GM12878 (cell line): ENCODE measurements at regions not wholly inside any gene's neighbourhood (a gene's known extent, or its start where the extent isn't known, plus 50 kb on each side); places are given as distances from the start of the nearest gene placed in this dataset.

Experiments used
- ATAC-seq: fragments of 200-7000 bp; cut with Tn5 transposase; 3 replicates; pipeline ENCODE4 v1.9.1; 2020; ENCODE audit warnings: mild to moderate bottlenecking, moderate library complexity
- BruUV-seq: library from RNA; stranded (reverse); fragments of 400-500 nt; replicated peaks from 2 replicates; lab custom pipeline; 2021; lab: Mats Ljungman, UMichigan
- CTCF ChIA-PET: fragments of 300-600 bp; sonication (Branson Sonifier 250); formaldehyde crosslinking; extraction: SDS; loops from one replicate; lab custom pipeline; 2021; ENCODE audit warnings: inconsistent platforms; lab: Yijun Ruan, JAX
- POLR2A ChIA-PET: fragments of 350-600 bp; formaldehyde crosslinking; extraction: SDS; loops from one replicate; lab custom pipeline; 2021; ENCODE audit warnings: inconsistent platforms; lab: Charles Lee
- RAD21 ChIA-PET: fragments of 300-600 bp; sonication (Branson Sonifier 250); formaldehyde crosslinking; loops from one replicate; lab custom pipeline; 2023; ENCODE audit warnings: antibody characterized with exemption; ENCODE audit not compliant: unreplicated experiment; lab: Charles Lee
- SMC1A ChIA-PET: fragments of 300-600 bp; sonication (Branson Sonifier 250); formaldehyde crosslinking; loops from one replicate; lab custom pipeline; 2023; ENCODE audit not compliant: unreplicated experiment, uncharacterized antibody; lab: Charles Lee
- DNase-seq: peaks from one replicate; pipeline ENCODE4 v3.0.0-alpha.2; 2011; ENCODE audit warnings: low read depth, low spot score
- FAIRE-seq: peaks from 3 replicates; lab custom pipeline; 2011; peaks lifted over from hg19 to GRCh38; lab: Jason Lieb, UNC
- H2AFZ ChIP-seq: 2 replicates; pipeline ENCODE4 v1.6.0; 2011; ENCODE audit warnings: low read depth, low read length, control low read depth; ENCODE audit not compliant: control insufficient read depth
- H3K27ac ChIP-seq: 2 replicates; pipeline ENCODE4 v1.5.1; 2011; ENCODE audit warnings: control low read depth; ENCODE audit not compliant: control insufficient read depth, insufficient read depth
- H3K27me3 ChIP-seq, 2 experiments: replicated peaks in 1 of 2; 2 replicates each; pipeline versions ENCODE4 v1.6.0 to v1.6.1; 2011; ENCODE audit warnings: low read length in 1 of 2; ENCODE audit not compliant: control insufficient read depth in 2 of 2, insufficient read depth in 2 of 2
- H3K36me3 ChIP-seq, 2 experiments: 2 replicates each; pipeline ENCODE4 v1.5.1; 2011; ENCODE audit warnings: low read length in 1 of 2; ENCODE audit not compliant: control insufficient read depth in 2 of 2, insufficient read depth in 2 of 2
- H3K4me1 ChIP-seq: 2 replicates; pipeline ENCODE4 v1.6.1; 2011; ENCODE audit warnings: mild to moderate bottlenecking, low read length, moderate library complexity, mixed read lengths; ENCODE audit not compliant: control insufficient read depth, insufficient read depth
- H3K4me2 ChIP-seq: 2 replicates; pipeline ENCODE4 v1.6.0; 2011; ENCODE audit warnings: control low read depth; ENCODE audit not compliant: control insufficient read depth, insufficient read depth
- H3K4me3 ChIP-seq: fragments of 200-600 bp; sonication (generic); 2 replicates; pipeline ENCODE4 v1.5.1; 2016
- H3K79me2 ChIP-seq: 2 replicates; pipeline ENCODE4 v1.6.0; 2011; ENCODE audit warnings: low read length; ENCODE audit not compliant: control insufficient read depth, insufficient read depth
- H3K9ac ChIP-seq: 2 replicates; pipeline ENCODE4 v1.8.0; 2011; ENCODE audit warnings: low read length, control low read depth, mixed read lengths; ENCODE audit not compliant: control insufficient read depth, insufficient read depth
- H3K9me3 ChIP-seq: replicated peaks from 3 replicates; pipeline ENCODE4 v1.5.1; 2011; ENCODE audit warnings: mild to moderate bottlenecking, low read length; ENCODE audit not compliant: control insufficient read depth, insufficient read depth
- H4K20me1 ChIP-seq: 2 replicates; pipeline ENCODE4 v1.6.0; 2011; ENCODE audit not compliant: control insufficient read depth, insufficient read depth
- CREB1 ChIP-seq: IDR thresholded peaks from 2 replicates; pipeline ENCODE4 v1.6.1; 2012; ENCODE audit warnings: low read depth, mild to moderate bottlenecking, inconsistent platforms
- POLR2AphosphoS5 ChIP-seq: IDR thresholded peaks from 2 replicates; pipeline ENCODE4 v1.6.1; 2011; ENCODE audit warnings: mild to moderate bottlenecking, low read length, inconsistent platforms
- RCOR1 ChIP-seq: conservative IDR thresholded peaks from 2 replicates; pipeline ENCODE4 v1.6.1; 2012; ENCODE audit warnings: low read depth, low read length, improper control_type of control experiment
- TAF1 ChIP-seq: IDR thresholded peaks from 2 replicates; pipeline ENCODE4 v1.6.1; 2011; ENCODE audit warnings: mild to moderate bottlenecking, low read depth, low read length, borderline replicate concordance
- TCF12 ChIP-seq: IDR thresholded peaks from 2 replicates; pipeline ENCODE4 v1.6.1; 2011; ENCODE audit warnings: low read depth, mild to moderate bottlenecking, low read length
- TCF7 ChIP-seq: IDR thresholded peaks from 2 replicates; pipeline ENCODE4 v1.6.1; 2014; ENCODE audit warnings: antibody characterized with exemption, borderline replicate concordance
- WGBS: methylation state at CpG from one replicate; pipeline ENCODE4 v1.1.6; 2016; ENCODE audit warnings: low lambda C conversion rate; ENCODE audit not compliant: insufficient replicate concordance, insufficient coverage; ENCODE audit errors: missing lambda C conversion rate; 5-methylcytosine and 5-hydroxymethylcytosine counted together
- in situ Hi-C: fragments of 300-500 bp; cut with MboI; formaldehyde crosslinking; loops from 9 replicates; pipeline ENCODE4 v1.14.3; 2018; ENCODE audit warnings: mixed read lengths
- intact Hi-C: fragments of 100-400 bp; cut with micrococcal nuclease; formaldehyde crosslinking; loops from one replicate; pipeline ENCODE4 v1.14.2; 2022; ENCODE audit not compliant: unreplicated experiment

DNA sequence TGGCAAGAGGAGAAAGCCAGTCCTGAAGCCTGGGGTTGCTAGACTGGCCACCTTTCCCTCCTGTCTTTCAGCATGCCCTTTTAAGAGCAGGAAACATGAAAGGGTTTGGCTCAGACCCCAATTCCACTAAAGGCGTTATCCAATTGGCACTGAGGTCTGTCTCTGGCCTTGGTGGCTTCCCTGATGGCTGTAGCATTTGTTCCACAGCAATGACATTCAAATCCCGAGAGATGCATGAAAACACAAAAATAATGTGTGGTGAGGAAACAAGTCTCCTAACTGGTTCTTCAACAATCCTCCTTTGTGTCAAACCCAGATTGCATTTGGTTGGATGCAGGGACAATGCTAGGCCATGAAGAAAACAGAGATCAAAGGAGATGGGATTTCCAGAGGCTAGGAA lies 56.5 kb upstream of the ADTRP start:
- Histone ChIP-seq H2AFZ (peak overlapping the region; percentile 9), H4K20me1 (no peaks in the 10 kb centered on the region), H3K27ac (peak overlapping the region; percentile 95), H3K4me1 (peaks cover 35% of the 10 kb centered on the region), H3K79me2 (no peaks in the 10 kb centered on the region), H3K4me3 (no peak overlapping the region), H3K36me3 (no peaks in the 10 kb centered on the region), H3K9me3 (peaks cover 29% of the 10 kb centered on the region), H3K27me3 (no peaks in the 10 kb centered on the region), H3K4me2 (0 out of 2 replicates have a peak overlapping the region, but pooled peaks have one; percentile 23), H3K9ac (peak overlapping the region; percentile 16)
- no peak for FAIRE-seq
- DNase-seq, result no peak
- CTCF ChIA-PET, result interaction anchor here (0.6 to 2.7 kb wide), 9 partner anchors 9 to 121 kb away, joined by 3 to 8 read pairs (median 4); no protein-coding TSS in a partner anchor
- RAD21 ChIA-PET, result interaction anchor here (0.7 to 5.8 kb wide), 18 partner anchors 10 to 454 kb away, joined by 3 to 47 read pairs (median 5); no protein-coding TSS in a partner anchor
- BruUV-seq, result no TSS peak
- TF ChIP-seq TCF12, result no peak
- TF ChIP-seq POLR2AphosphoS5, result peak; percentile 62
- peak; percentile 63; the same call in 1 of the 2 replicates for TF ChIP-seq TCF7
- TF ChIP-seq RCOR1, result no peak
- 0 out of 2 replicates have a peak, but pooled peaks have one; percentile 39 for TF ChIP-seq TAF1
- TF ChIP-seq CREB1, result no peak
- peak; percentile 8; the same call in 1 of the 3 replicates for ATAC-seq
- WGBS, result 15% methylated on average over 2 of the region's 2 CpGs
- POLR2A ChIA-PET, result interaction anchor here (0.9 to 2.1 kb wide), 7 partner anchors 10 to 460 kb away, joined by 3 to 13 read pairs (median 4); no protein-coding TSS in a partner anchor
- in situ Hi-C loops (no loop called here), intact Hi-C loops (loop anchor here (2.0 kb wide), 4 partner anchors 102 to 282 kb away; no protein-coding TSS in a partner anchor)
- SMC1A ChIA-PET, result interaction anchor here (0.6 to 5.4 kb wide), 25 partner anchors 9 to 299 kb away, joined by 3 to 44 read pairs (median 6); no protein-coding TSS in a partner anchor
